ENCODE measurements at regions not wholly inside any gene's neighbourhood (a gene's known extent, or its start where the extent isn't known, plus 50 kb on each side); places are given as distances from the start of the nearest gene placed in this dataset.

DNA sequence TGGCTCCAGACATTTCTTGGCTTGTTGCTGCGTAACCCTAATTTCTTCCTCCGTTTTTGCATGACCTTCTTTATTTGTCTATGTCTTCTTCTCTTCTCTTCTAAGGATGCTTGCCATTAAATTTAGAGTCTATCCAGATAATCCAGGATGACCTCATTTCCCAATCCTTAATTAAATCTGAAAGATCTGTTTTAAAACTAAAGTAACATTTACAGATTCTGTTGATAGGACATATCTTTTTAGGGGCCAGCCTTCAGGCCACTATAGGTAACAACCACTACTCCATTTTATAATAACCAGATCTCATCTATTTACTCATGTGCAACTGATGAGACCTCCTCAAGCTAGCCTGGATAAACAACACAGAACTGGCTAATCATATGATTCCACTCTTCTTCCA, 490.5 kb upstream of the SLC10A2 start:
- peaks cover 0 to 34% (median 6%) of the 10 kb centered on the region in 11 donors for H3K9me3 Mint-ChIP-seq
- H3K27me3 Mint-ChIP-seq = no peaks in the 10 kb centered on the region
- Histone ChIP-seq H3K27me3 (ENCODE audit: control insufficient read depth in 2 of 2, insufficient read depth in 2 of 2, low read length in 2 of 2) (no peaks in the 10 kb centered on the region), H3K27ac (ENCODE audit: low read depth, low read length) (no peak overlapping the region), H3K4me1 (ENCODE audit: control insufficient read depth in 2 of 2, insufficient read depth in 2 of 2, low read length in 2 of 2) (no peaks in the 10 kb centered on the region), H3K36me3 (ENCODE audit: control insufficient read depth in 2 of 3, insufficient read depth in 3 of 3, low read length in 3 of 3) (no peaks in the 10 kb centered on the region), H3K4me3 (ENCODE audit: low read length) (no peak overlapping the region), H3K9me3 (ENCODE audit: control insufficient read depth in 2 of 3, low read length in 3 of 3) (no peaks in the 10 kb centered on the region)
- H3K27ac Mint-ChIP-seq = no peak overlapping the region
- ChIA-PET POLR2A (no interaction called here), CTCF (no interaction called here)
- H3K36me3 Mint-ChIP-seq = no peaks in the 10 kb centered on the region
- intact Hi-C loops (cut with micrococcal nuclease) = no loop called here
- ATAC-seq (no peak), DNase-seq (no peak)
- H3K4me3 Mint-ChIP-seq = no peak overlapping the region
- H3K4me1 Mint-ChIP-seq = no peaks in the 10 kb centered on the region

DNA sequence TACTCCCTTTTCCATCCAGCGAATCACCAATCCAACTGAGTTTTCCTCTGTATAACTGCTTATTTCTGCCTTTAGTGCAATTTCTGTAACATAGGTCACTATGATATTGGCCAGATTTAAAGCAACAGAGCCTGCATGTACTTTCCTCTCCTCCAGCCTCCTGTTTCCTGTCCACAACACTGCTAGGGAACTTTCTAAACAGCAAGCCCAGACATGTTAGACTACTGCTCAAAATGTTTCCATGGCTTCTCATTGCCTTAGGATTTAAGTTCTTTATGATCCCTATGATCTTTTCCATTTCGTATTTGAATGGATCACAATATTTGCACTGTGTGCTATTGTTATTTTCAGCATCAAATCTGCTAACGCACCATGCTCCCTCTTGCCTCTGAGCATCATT, 481.7 kb upstream of the SLC10A2 start:
- no peak overlapping the region for H3K27ac ChIP-seq (ENCODE audit: low read depth, low read length)
- ChIA-PET CTCF (no interaction called here), POLR2A (no interaction called here)
- Mint-ChIP-seq H3K9me3 (peaks cover 9 to 38% (median 25%) of the 10 kb centered on the region in 11 donors), H3K27ac (no peak overlapping the region), H3K4me1 (no peaks in the 10 kb centered on the region), H3K4me3 (no peak overlapping the region), H3K27me3 (no peaks in the 10 kb centered on the region), H3K36me3 (no peaks in the 10 kb centered on the region)
- no peaks in the 10 kb centered on the region for H3K4me1 ChIP-seq (ENCODE audit: control insufficient read depth in 2 of 2, insufficient read depth in 2 of 2, low read length in 2 of 2)
- H3K36me3 ChIP-seq (ENCODE audit: control insufficient read depth in 2 of 3, insufficient read depth in 3 of 3, low read length in 3 of 3) = no peaks in the 10 kb centered on the region
- no peak overlapping the region for H3K4me3 ChIP-seq (ENCODE audit: low read length)
- no peaks in the 10 kb centered on the region for H3K27me3 ChIP-seq (ENCODE audit: control insufficient read depth in 2 of 2, insufficient read depth in 2 of 2, low read length in 2 of 2)
- DNase-seq (no peak), ATAC-seq (no peak)
- intact Hi-C loops (cut with micrococcal nuclease) = no loop called here
- no peaks in the 10 kb centered on the region for H3K9me3 ChIP-seq (ENCODE audit: control insufficient read depth in 2 of 3, low read length in 3 of 3)

DNA sequence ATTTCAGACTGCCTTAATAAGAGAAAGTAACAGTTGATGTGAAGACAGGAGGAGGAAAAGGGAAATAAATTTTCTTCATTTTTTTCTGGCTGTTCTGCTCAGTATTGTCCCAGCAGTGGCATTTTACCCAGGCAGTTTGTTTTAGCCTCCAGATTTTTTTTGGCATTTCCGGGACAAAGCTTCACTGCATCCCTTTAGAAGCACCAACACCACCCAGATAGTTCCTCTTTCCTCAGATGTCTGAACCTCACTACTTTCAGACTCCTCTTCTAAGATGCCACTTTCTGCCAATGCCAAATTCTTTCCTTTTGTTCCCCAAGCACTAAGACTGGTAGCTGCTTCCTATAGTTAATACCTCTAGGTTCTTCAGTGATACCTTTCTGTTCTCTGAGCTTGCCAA, 480.1 kb upstream of the SLC10A2 start:
- ChIA-PET POLR2A (no interaction called here), CTCF (no interaction called here)
- H3K36me3 Mint-ChIP-seq = no peaks in the 10 kb centered on the region
- H3K27me3 Mint-ChIP-seq = no peaks in the 10 kb centered on the region
- intact Hi-C loops (cut with micrococcal nuclease) = no loop called here
- no peak for ATAC-seq
- H3K4me1 ChIP-seq (ENCODE audit: control insufficient read depth in 2 of 2, insufficient read depth in 2 of 2, low read length in 2 of 2) = no peaks in the 10 kb centered on the region
- no peak overlapping the region for H3K27ac Mint-ChIP-seq
- peaks cover 12 to 49% (median 28%) of the 10 kb centered on the region in 11 donors for H3K9me3 Mint-ChIP-seq
- H3K9me3 ChIP-seq (ENCODE audit: control insufficient read depth in 2 of 3, low read length in 3 of 3) = no peaks in the 10 kb centered on the region
- no peak for DNase-seq
- H3K36me3 ChIP-seq (ENCODE audit: control insufficient read depth in 2 of 3, insufficient read depth in 3 of 3, low read length in 3 of 3) = no peaks in the 10 kb centered on the region
- no peak overlapping the region for H3K4me3 Mint-ChIP-seq
- no peaks in the 10 kb centered on the region for H3K27me3 ChIP-seq (ENCODE audit: control insufficient read depth in 2 of 2, insufficient read depth in 2 of 2, low read length in 2 of 2)
- H3K4me1 Mint-ChIP-seq = no peaks in the 10 kb centered on the region
- H3K27ac ChIP-seq (ENCODE audit: low read depth, low read length) = no peak overlapping the region
- H3K4me3 ChIP-seq (ENCODE audit: low read length) = no peak overlapping the region

DNA sequence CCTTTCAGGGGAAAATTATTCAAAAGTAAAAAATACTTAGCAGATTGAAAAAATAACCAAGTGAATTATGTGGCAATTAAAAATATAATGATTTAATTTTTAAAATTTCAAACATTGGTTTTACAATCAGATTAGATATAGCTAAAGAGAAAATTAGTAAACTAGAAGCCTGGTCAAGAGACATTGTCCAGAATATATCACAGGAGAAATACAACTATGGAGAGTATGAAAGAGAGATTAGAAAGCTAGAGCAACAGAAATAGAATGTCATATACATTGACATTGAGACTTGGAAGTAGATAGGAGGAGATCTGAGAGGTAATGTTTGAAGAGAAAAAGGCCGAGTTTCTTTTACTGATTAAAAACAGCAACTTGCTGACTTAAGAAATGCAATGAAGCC, 476.4 kb upstream of the SLC10A2 start:
- H3K9me3 ChIP-seq (ENCODE audit: control insufficient read depth in 2 of 3, low read length in 3 of 3) = no peaks in the 10 kb centered on the region
- no peaks in the 10 kb centered on the region for H3K4me1 Mint-ChIP-seq
- no peak overlapping the region for H3K4me3 Mint-ChIP-seq
- no peaks in the 10 kb centered on the region for H3K36me3 ChIP-seq (ENCODE audit: control insufficient read depth in 2 of 3, insufficient read depth in 3 of 3, low read length in 3 of 3)
- peaks cover 6 to 42% (median 21%) of the 10 kb centered on the region in 11 donors for H3K9me3 Mint-ChIP-seq
- H3K27ac ChIP-seq (ENCODE audit: low read depth, low read length) = no peak overlapping the region
- POLR2A ChIA-PET = no interaction called here
- H3K4me1 ChIP-seq (ENCODE audit: control insufficient read depth in 2 of 2, insufficient read depth in 2 of 2, low read length in 2 of 2) = no peaks in the 10 kb centered on the region
- no peak for ATAC-seq
- no peaks in the 10 kb centered on the region for H3K27me3 Mint-ChIP-seq
- H3K4me3 ChIP-seq (ENCODE audit: low read length) = no peak overlapping the region
- no peaks in the 10 kb centered on the region for H3K36me3 Mint-ChIP-seq
- intact Hi-C loops (cut with micrococcal nuclease) = no loop called here
- DNase-seq = no peak
- CTCF ChIA-PET = no interaction called here
- H3K27ac Mint-ChIP-seq = no peak overlapping the region
- H3K27me3 ChIP-seq (ENCODE audit: control insufficient read depth in 2 of 2, insufficient read depth in 2 of 2, low read length in 2 of 2) = no peaks in the 10 kb centered on the region

DNA sequence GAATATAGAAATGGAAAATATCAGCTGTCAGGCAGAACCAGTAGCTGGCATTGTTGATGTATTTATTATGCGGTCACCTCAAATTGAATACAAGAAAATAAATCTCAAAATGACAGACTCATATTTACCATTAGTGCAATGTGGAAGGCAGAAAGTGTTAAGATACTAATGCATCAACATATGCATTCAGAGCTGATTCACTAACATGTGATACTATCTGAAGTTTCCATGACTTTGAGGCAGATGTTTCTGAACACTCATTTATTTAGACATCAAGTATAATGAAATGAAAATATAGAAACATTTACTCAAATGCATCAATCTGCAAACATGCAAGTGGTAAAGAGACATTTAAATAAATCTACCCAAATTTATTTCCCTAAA, 474.2 kb upstream of the SLC10A2 start:
- Mint-ChIP-seq H3K27me3 (no peaks in the 10 kb centered on the region), H3K4me1 (no peaks in the 10 kb centered on the region), H3K36me3 (no peaks in the 10 kb centered on the region), H3K27ac (no peak overlapping the region), H3K9me3 (peaks cover 6 to 30% (median 17%) of the 10 kb centered on the region in 11 donors), H3K4me3 (no peak overlapping the region)
- Histone ChIP-seq H3K36me3 (ENCODE audit: control insufficient read depth in 2 of 3, insufficient read depth in 3 of 3, low read length in 3 of 3) (no peaks in the 10 kb centered on the region), H3K4me3 (ENCODE audit: low read length) (no peak overlapping the region), H3K9me3 (ENCODE audit: control insufficient read depth in 2 of 3, low read length in 3 of 3) (no peaks in the 10 kb centered on the region), H3K27ac (ENCODE audit: low read depth, low read length) (no peak overlapping the region), H3K4me1 (ENCODE audit: control insufficient read depth in 2 of 2, insufficient read depth in 2 of 2, low read length in 2 of 2) (no peaks in the 10 kb centered on the region), H3K27me3 (ENCODE audit: control insufficient read depth in 2 of 2, insufficient read depth in 2 of 2, low read length in 2 of 2) (no peaks in the 10 kb centered on the region)
- ATAC-seq (no peak), DNase-seq (no peak)
- CTCF ChIA-PET = interaction anchor here (0.7 kb wide), 1 partner anchor 135 kb away, joined by 3 read pairs; no protein-coding TSS in a partner anchor
- POLR2A ChIA-PET = no interaction called here
- intact Hi-C loops (cut with micrococcal nuclease) = no loop called here

DNA sequence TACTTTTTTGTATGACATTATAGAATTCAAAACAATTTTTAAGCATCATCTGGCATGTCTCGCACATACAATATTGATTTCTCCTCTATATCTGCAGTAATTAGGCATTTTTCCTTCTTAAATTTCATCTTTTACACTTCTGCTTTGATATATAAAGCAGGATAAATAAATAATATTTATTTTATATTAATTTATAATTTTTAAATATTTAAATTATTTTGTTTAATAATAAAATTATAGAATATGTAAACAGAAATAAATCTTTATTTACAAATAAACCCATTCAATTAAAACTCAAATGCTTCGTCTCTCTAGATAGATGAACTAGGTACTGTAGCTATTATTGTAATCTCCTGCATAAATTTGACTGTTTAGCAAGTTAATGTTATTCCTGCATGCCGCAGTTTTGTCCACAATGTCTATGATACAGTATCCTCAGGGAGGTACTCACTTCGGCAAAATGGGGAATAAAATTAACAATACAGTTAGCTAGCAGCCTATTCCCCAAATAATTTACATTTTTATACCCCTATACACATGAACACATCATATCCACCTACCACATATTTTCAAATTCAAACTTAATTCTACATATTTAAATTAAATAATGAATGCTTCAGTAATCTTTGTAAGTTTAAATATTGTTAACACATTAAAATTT, 473.6 kb upstream of the SLC10A2 start:
- ATAC-seq (no peak), DNase-seq (no peak)
- no peaks in the 10 kb centered on the region for H3K9me3 ChIP-seq (ENCODE audit: control insufficient read depth in 2 of 3, low read length in 3 of 3)
- Mint-ChIP-seq H3K27ac (no peak overlapping the region), H3K27me3 (no peaks in the 10 kb centered on the region), H3K9me3 (peaks cover 6 to 26% (median 15%) of the 10 kb centered on the region in 11 donors), H3K4me3 (no peak overlapping the region), H3K4me1 (no peaks in the 10 kb centered on the region), H3K36me3 (no peaks in the 10 kb centered on the region)
- intact Hi-C loops (cut with micrococcal nuclease) = no loop called here
- POLR2A ChIA-PET = no interaction called here
- CTCF ChIA-PET = no interaction called here
- H3K27ac ChIP-seq (ENCODE audit: low read depth, low read length) = no peak overlapping the region
- H3K4me1 ChIP-seq (ENCODE audit: control insufficient read depth in 2 of 2, insufficient read depth in 2 of 2, low read length in 2 of 2) = no peaks in the 10 kb centered on the region
- no peaks in the 10 kb centered on the region for H3K27me3 ChIP-seq (ENCODE audit: control insufficient read depth in 2 of 2, insufficient read depth in 2 of 2, low read length in 2 of 2)
- H3K4me3 ChIP-seq (ENCODE audit: low read length) = no peak overlapping the region
- H3K36me3 ChIP-seq (ENCODE audit: control insufficient read depth in 2 of 3, insufficient read depth in 3 of 3, low read length in 3 of 3) = no peaks in the 10 kb centered on the region

DNA sequence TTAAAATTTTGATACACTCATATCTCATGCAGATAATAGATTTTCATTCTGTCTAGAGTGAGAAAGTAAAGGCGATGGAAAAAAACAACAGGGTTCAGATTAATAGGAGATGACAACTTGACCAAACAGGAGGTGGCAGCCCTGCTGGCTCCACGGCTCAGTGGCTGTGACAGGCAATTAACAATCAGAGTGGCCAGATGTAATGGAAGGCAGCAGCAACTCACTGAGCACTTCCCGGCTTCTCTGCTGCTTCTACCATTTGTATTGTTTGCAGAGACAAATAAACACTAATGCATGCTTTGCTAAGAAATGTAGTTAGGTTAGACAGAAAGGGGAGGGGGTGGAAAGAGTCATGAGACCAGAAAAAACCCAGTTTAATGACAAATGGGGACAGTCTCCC, 473.0 kb upstream of the SLC10A2 start:
- no peak overlapping the region for H3K27ac Mint-ChIP-seq
- no peaks in the 10 kb centered on the region for H3K27me3 Mint-ChIP-seq
- Histone ChIP-seq H3K27ac (ENCODE audit: low read depth, low read length) (no peak overlapping the region), H3K27me3 (ENCODE audit: control insufficient read depth in 2 of 2, insufficient read depth in 2 of 2, low read length in 2 of 2) (no peaks in the 10 kb centered on the region), H3K4me3 (ENCODE audit: low read length) (no peak overlapping the region), H3K9me3 (ENCODE audit: control insufficient read depth in 2 of 3, low read length in 3 of 3) (no peaks in the 10 kb centered on the region), H3K4me1 (ENCODE audit: control insufficient read depth in 2 of 2, insufficient read depth in 2 of 2, low read length in 2 of 2) (no peaks in the 10 kb centered on the region), H3K36me3 (ENCODE audit: control insufficient read depth in 2 of 3, insufficient read depth in 3 of 3, low read length in 3 of 3) (no peaks in the 10 kb centered on the region)
- no peak for ATAC-seq
- POLR2A ChIA-PET = no interaction called here
- intact Hi-C loops (cut with micrococcal nuclease) = no loop called here
- no peak overlapping the region for H3K4me3 Mint-ChIP-seq
- no peaks in the 10 kb centered on the region for H3K4me1 Mint-ChIP-seq
- peaks cover 6 to 22% (median 11%) of the 10 kb centered on the region in 11 donors for H3K9me3 Mint-ChIP-seq
- CTCF ChIA-PET = no interaction called here
- no peaks in the 10 kb centered on the region for H3K36me3 Mint-ChIP-seq
- DNase-seq = no peak
